ENCODE measurements at regions not wholly inside any gene's neighbourhood (a gene's known extent, or its start where the extent isn't known, plus 50 kb on each side); places are given as distances from the start of the nearest gene placed in this dataset.
A peak's percentile ranks its signal among the peaks of the same experiment; 100 is the strongest.

GRCh38 chr11:71192629-71193028 lies 59.7 kb downstream of the SHANK2 start:
- DNase-seq (ENCODE audit: low spot score) = no peak
- intact Hi-C loops (cut with DNase I) = no loop called here
- H3K4me3 ChIP-seq = no peak overlapping the region
- TF ChIP-seq POLR2AphosphoS5 (IDR thresholded peaks at IDR 0.05) (peak; percentile 56), POLR2A (IDR thresholded peaks at IDR 0.05) (no peak)
- TF ChIP-seq, protein P1, sequence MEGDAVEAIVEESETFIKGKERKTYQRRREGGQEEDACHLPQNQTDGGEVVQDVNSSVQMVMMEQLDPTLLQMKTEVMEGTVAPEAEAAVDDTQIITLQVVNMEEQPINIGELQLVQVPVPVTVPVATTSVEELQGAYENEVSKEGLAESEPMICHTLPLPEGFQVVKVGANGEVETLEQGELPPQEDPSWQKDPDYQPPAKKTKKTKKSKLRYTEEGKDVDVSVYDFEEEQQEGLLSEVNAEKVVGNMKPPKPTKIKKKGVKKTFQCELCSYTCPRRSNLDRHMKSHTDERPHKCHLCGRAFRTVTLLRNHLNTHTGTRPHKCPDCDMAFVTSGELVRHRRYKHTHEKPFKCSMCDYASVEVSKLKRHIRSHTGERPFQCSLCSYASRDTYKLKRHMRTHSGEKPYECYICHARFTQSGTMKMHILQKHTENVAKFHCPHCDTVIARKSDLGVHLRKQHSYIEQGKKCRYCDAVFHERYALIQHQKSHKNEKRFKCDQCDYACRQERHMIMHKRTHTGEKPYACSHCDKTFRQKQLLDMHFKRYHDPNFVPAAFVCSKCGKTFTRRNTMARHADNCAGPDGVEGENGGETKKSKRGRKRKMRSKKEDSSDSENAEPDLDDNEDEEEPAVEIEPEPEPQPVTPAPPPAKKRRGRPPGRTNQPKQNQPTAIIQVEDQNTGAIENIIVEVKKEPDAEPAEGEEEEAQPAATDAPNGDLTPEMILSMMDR (IDR thresholded peaks at IDR 0.05) = no peak
- H3K4me1 ChIP-seq (replicated peaks) = no peaks in the 10 kb centered on the region
- H3K9me3 ChIP-seq = no peaks in the 10 kb centered on the region
- WGBS = 49% methylated on average over 3 of the region's 3 CpGs
- no peak overlapping the region for H3K27ac ChIP-seq
- H3K27me3 ChIP-seq (replicated peaks; ENCODE audit: insufficient read depth) = no peaks in the 10 kb centered on the region
- no peaks in the 10 kb centered on the region for H3K36me3 ChIP-seq

- DNase-seq (ENCODE audit: low spot score) = no peak
- TF ChIP-seq POLR2AphosphoS5 (IDR thresholded peaks at IDR 0.05) (no peak), POLR2A (IDR thresholded peaks at IDR 0.05) (no peak)
- TF ChIP-seq, protein P1 (IDR thresholded peaks at IDR 0.05) = no peak
- no peak overlapping the region for H3K27ac ChIP-seq
- no peak overlapping the region for H3K4me3 ChIP-seq
- no peaks in the 10 kb centered on the region for H3K9me3 ChIP-seq
- H3K4me1 ChIP-seq (replicated peaks) = no peaks in the 10 kb centered on the region
- 98% methylated on average over 8 of the region's 8 CpGs for WGBS
- H3K27me3 ChIP-seq (replicated peaks; ENCODE audit: insufficient read depth) = no peaks in the 10 kb centered on the region
- H3K36me3 ChIP-seq = no peaks in the 10 kb centered on the region
- intact Hi-C loops (cut with DNase I) = no loop called here
Observed at GRCh38 chr11:71191201-71191600, 61.2 kb downstream of the SHANK2 start.

GRCh38 chr11:71190551-71190950 lies 61.8 kb downstream of the SHANK2 start:
- TF ChIP-seq, protein P1 (IDR thresholded peaks at IDR 0.05) = no peak
- no peak for TF ChIP-seq POLR2AphosphoS5 (IDR thresholded peaks at IDR 0.05)
- TF ChIP-seq POLR2A (IDR thresholded peaks at IDR 0.05) = no peak
- H3K9me3 ChIP-seq = no peaks in the 10 kb centered on the region
- whole genome bisulfite sequencing = 92% methylated on average over 13 of the region's 14 CpGs
- no peak overlapping the region for H3K27ac ChIP-seq
- H3K4me1 ChIP-seq (replicated peaks) = no peaks in the 10 kb centered on the region
- H3K36me3 ChIP-seq = no peaks in the 10 kb centered on the region
- H3K27me3 ChIP-seq (replicated peaks; ENCODE audit: insufficient read depth) = no peaks in the 10 kb centered on the region
- intact Hi-C loops (cut with DNase I) = no loop called here
- H3K4me3 ChIP-seq = no peak overlapping the region
- no peak for DNase-seq (ENCODE audit: low spot score)

- no peaks in the 10 kb centered on the region for H3K9me3 ChIP-seq
- intact Hi-C loops (cut with DNase I) = no loop called here
- H3K4me1 ChIP-seq (replicated peaks) = no peaks in the 10 kb centered on the region
- no peaks in the 10 kb centered on the region for H3K36me3 ChIP-seq
- no peak overlapping the region for H3K27ac ChIP-seq
- no peaks in the 10 kb centered on the region for H3K27me3 ChIP-seq (replicated peaks; ENCODE audit: insufficient read depth)
- H3K4me3 ChIP-seq = no peak overlapping the region
- TF ChIP-seq, protein P1 (IDR thresholded peaks at IDR 0.05) = no peak
- TF ChIP-seq POLR2A (IDR thresholded peaks at IDR 0.05) = no peak
- no peak for TF ChIP-seq POLR2AphosphoS5 (IDR thresholded peaks at IDR 0.05)
- DNase-seq (ENCODE audit: low spot score) = no peak
- WGBS = 96% methylated on average over 14 of the region's 14 CpGs
Observed at GRCh38 chr11:71189768-71190315, 62.5 kb downstream of the SHANK2 start.
